Uterus (tissue), 2 donors: ENCODE measurements at regions not wholly inside any gene's neighbourhood (a gene's known extent, or its start where the extent isn't known, plus 50 kb on each side); places are given as distances from the start of the nearest gene placed in this dataset.

Source experiments
- CTCF ChIP-seq, 4 experiments: fragments of 200-600 bp in 2 of 4; fragments of 450-650 bp in 2 of 4; sonication (generic) in 2 of 4; IDR thresholded peaks; one replicate each; pipeline ENCODE4 v1.5.1; 2016 to 2019; ENCODE audit warnings: antibody characterized with exemption in 4 of 4, mild to moderate bottlenecking in 2 of 4, moderate library complexity in 1 of 4
- POLR2A ChIP-seq, 2 donors: fragments of 450-650 bp; IDR thresholded peaks; one replicate each; pipeline ENCODE4 v1.6.1; 2016; ENCODE audit warnings: antibody characterized with exemption in 2 of 2, mild to moderate bottlenecking in 1 of 2, moderate library complexity in 1 of 2

- TF ChIP-seq CTCF (IDR thresholded peaks at IDR 0.05) (no peak), POLR2A (IDR thresholded peaks at IDR 0.05) (no peak)
These were observed 681.0 kb downstream of the DIPK2A start for GRCh38 chr3:144652573-144652972.
